GM12878 (cell line): ENCODE measurements at regions not wholly inside any gene's neighbourhood (a gene's known extent, or its start where the extent isn't known, plus 50 kb on each side); places are given as distances from the start of the nearest gene placed in this dataset.

Experiments
- EGR1 ChIP-seq, 2 experiments: IDR thresholded peaks; 1 replicate in 1 of 2; 2 replicates in 1 of 2; pipeline ENCODE4 v1.6.1; 2011 to 2012; ENCODE audit warnings: low read depth in 2 of 2, low read length in 2 of 2, borderline replicate concordance in 1 of 2, mild to moderate bottlenecking in 1 of 2, moderate library complexity in 1 of 2
- ZBTB40 ChIP-seq: fragments of 450-650 bp; IDR thresholded peaks from 2 replicates; pipeline ENCODE4 v1.6.1; 2016; ENCODE audit warnings: mild to moderate bottlenecking, moderate library complexity, borderline replicate concordance
- ZNF592 ChIP-seq: fragments of 450-650 bp; IDR thresholded peaks from 2 replicates; pipeline ENCODE4 v1.6.1; 2017; ENCODE audit warnings: mild to moderate bottlenecking, moderate library complexity

GRCh38 chr1:178612261-178612660, 99.4 kb downstream of the TEX35 start (continued):
- TF ChIP-seq ZNF592 (no peak), ZBTB40 (no peak), EGR1 (IDR thresholded peaks at IDR 0.05; ENCODE audit: borderline replicate concordance in 1 of 2, low read depth in 2 of 2, low read length in 2 of 2) (no peak)
